ENCODE measurements at regions not wholly inside any gene's neighbourhood (a gene's known extent, or its start where the extent isn't known, plus 50 kb on each side); places are given as distances from the start of the nearest gene placed in this dataset.

DNA sequence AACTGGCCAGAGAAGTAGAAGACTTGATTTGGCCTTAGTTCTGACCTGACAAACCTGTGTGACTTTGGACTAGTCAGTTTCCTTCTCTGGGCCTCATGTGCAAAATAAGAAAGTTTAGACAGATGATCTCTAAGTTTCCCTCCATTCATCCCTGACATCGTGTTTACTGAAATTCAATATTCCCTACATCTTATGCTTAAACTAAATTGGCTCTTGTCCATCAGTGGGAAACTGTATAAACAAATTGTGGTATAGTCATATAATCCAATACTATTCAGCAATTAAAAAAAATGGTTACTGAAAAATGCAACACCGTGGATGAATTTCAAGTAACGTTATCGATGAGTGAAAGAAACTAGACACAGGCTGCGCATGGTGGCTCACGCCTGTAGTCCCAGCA is 64.4 kb upstream of the HRH1 start:
- no peak for DNase-seq (ENCODE audit: low read depth)

DNA sequence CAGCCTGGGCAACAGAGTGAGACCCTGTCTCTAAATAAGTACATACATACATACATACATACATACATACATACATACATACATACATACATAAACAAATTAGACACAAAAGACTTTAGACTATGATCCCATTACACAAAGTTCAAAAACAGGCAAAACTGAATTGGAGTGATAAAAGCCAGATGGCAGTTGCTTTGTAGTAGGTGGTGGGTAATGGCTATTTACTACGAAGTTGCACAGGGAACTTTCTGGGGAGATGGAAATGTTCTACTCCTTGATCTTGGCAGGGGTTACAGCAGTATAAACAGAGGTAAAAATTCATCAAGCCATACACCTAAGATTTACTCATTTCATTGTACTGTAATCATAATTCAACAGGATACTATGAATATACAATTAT is 63.7 kb upstream of the HRH1 start:
- no peak for DNase-seq (ENCODE audit: low read depth)

DNA sequence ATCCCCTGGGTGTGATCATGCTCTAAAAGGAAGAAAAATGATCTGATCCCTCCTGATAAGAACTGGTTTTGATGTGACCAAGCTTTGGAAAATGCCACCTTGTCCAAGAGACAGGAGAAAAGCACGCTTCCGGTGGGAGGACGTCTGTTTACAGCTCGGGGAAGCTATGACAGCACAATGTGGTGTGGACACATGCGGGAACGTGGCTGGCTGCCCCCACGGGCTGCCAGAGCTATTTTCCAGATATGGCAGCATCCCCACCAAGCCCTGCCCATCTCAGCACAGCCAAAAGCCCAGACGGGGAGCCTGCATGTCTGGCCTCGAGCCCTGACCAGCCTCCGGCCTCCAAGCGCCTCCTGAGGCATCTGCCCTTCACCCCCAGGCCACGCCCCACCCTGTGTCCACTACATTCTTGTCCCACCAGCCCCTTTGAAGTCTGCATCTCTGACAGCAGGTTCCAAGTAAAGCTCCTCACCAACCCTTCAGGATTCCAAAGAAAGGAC is 63.2 kb upstream of the HRH1 start:
- no peak for DNase-seq (ENCODE audit: low read depth)

DNA sequence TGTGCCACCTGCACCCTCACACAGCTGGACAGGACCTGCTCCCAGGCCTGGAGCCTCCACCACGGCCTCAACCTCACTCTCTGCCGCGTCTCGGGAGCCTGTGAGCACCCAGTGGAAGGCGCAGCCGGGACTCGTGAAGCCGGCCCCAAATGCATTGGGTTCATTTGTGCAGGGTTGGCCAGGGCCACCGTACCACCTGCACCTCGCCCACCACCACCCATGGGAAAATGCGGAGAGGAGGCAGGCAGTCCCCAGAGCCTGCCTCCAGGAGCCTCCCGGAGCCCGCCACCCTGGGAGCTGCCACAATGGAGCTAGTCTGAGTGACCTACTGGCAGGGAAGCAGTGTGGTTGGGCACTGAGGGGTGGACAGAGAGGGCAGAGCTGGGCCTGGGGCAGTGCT is 62.5 kb upstream of the HRH1 start:
- DNase-seq (ENCODE audit: low read depth), result no peak

- no peak for DNase-seq (ENCODE audit: low read depth)
These were observed 60.4 kb upstream of the HRH1 start for GRCh38 chr3:11093823-11094340.

GRCh38 chr3:11095932-11096265 is 58.4 kb upstream of the HRH1 start:
- no peak for DNase-seq (ENCODE audit: low read depth)

DNA sequence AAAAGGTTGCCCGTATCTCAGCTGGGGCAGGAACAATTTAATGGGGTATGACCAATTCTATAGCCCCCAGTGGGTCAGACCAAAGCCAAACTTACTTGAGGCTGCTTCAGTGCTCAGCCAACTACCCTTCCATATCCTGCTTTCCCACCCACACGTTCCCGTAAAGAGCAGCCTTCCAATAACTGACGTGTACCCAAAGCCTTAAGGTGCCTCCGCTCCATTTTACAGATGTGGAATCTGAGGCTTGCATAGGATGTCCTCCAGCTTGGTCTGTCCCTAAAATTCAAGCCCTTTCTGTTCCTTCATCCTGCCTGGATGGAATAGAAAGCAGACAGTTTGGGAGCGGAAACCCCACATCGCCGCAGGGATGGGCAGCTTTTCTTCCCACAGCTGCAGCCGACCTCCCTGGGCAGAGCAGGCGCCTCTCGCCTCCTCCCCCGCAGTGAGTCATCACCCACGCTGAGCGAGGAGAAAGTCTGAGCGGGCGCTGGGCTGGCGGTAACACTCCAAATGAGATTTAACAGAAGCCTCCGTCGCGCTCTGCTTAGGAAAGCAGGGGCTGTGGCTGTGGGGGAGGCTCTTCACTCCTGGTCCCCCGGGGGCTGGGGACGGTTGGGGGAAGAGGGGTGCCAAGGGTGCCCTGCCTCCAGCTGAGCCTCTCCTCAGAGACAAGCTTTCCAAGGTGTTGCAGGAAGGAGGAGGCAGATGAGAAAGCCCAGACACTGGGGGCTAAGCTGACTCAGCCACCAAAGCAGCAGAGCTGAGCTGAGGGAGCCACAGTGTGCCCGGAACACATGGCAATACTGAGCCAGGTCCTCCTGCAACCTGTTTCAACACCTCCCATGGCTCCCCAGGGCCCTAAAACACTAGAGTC is 57.8 kb upstream of the HRH1 start:
- peak; percentile 90 for DNase-seq (ENCODE audit: low read depth)

- DNase-seq (ENCODE audit: low read depth), result no peak
These were observed 55.0 kb upstream of the HRH1 start for GRCh38 chr3:11099306-11099705.

All from M059J (cell line).